Neuronal stem cell (in vitro differentiated cells): ENCODE measurements at regions not wholly inside any gene's neighbourhood (a gene's known extent, or its start where the extent isn't known, plus 50 kb on each side); places are given as distances from the start of the nearest gene placed in this dataset.

Experiments
- DNase-seq: peaks from one replicate; pipeline ENCODE4 v3.0.0-alpha.2; 2013; ENCODE audit warnings: low spot score
- H2AFZ ChIP-seq: one replicate; pipeline ENCODE4 v1.6.1; 2013; ENCODE audit warnings: mild to moderate bottlenecking, low read length, inconsistent platforms
- H2AK5ac ChIP-seq: 2 replicates; pipeline ENCODE4 v1.6.1; 2013; ENCODE audit warnings: low read depth, mild to moderate bottlenecking, inconsistent platforms, low read length, moderate library complexity, mixed read lengths
- H2BK120ac ChIP-seq: 2 replicates; pipeline ENCODE4 v1.6.1; 2013; ENCODE audit warnings: low read depth, mild to moderate bottlenecking, inconsistent platforms, low read length, moderate library complexity, mixed read lengths
- H2BK12ac ChIP-seq: one replicate; pipeline ENCODE4 v1.6.1; 2013; ENCODE audit warnings: low read length, inconsistent platforms
- H2BK15ac ChIP-seq: 2 replicates; pipeline ENCODE4 v1.6.1; 2013; ENCODE audit warnings: mild to moderate bottlenecking, low read length, inconsistent platforms, mixed read lengths
- H2BK5ac ChIP-seq: one replicate; pipeline ENCODE4 v1.6.1; 2013; ENCODE audit warnings: inconsistent platforms, mild to moderate bottlenecking, low read length, moderate library complexity
- H3K14ac ChIP-seq: one replicate; pipeline ENCODE4 v1.6.1; 2013; ENCODE audit warnings: low read length, inconsistent platforms
- H3K18ac ChIP-seq: 2 replicates; pipeline ENCODE4 v1.6.1; 2013; ENCODE audit warnings: low read length, inconsistent platforms
- H3K23ac ChIP-seq: 2 replicates; pipeline ENCODE4 v1.6.1; 2013; ENCODE audit warnings: low read depth, mild to moderate bottlenecking, mixed read lengths, low read length, inconsistent platforms; ENCODE audit not compliant: poor library complexity
- H3K27ac ChIP-seq: replicated peaks from 3 replicates; pipeline ENCODE4 v1.5.1; 2013; ENCODE audit warnings: low read length, inconsistent platforms
- H3K27me3 ChIP-seq, 3 experiments: 2 replicates each; pipeline ENCODE4 v1.6.1; 2013; ENCODE audit warnings: low read length in 3 of 3, mild to moderate bottlenecking in 2 of 3, inconsistent platforms in 1 of 3, low read depth in 1 of 3, mixed read lengths in 1 of 3, moderate library complexity in 1 of 3; ENCODE audit not compliant: control insufficient read depth in 3 of 3, insufficient read depth in 3 of 3
- H3K36me3 ChIP-seq, 2 donors: replicated peaks in 1 of 2; 2 replicates each; pipeline ENCODE4 v1.6.1; 2013; ENCODE audit warnings: low read length in 2 of 2; ENCODE audit not compliant: control insufficient read depth in 2 of 2, insufficient read depth in 2 of 2
- H3K4ac ChIP-seq: 2 replicates; pipeline ENCODE4 v1.6.1; 2013; ENCODE audit warnings: inconsistent platforms, mild to moderate bottlenecking, low read length, moderate library complexity
- H3K4me1 ChIP-seq, 2 donors: 1 replicate in 1 of 2; 2 replicates in 1 of 2; pipeline ENCODE4 v1.6.1; 2013; ENCODE audit warnings: low read length in 2 of 2, low read depth in 1 of 2; ENCODE audit not compliant: control insufficient read depth in 2 of 2, insufficient read depth in 1 of 2
- H3K4me2 ChIP-seq: one replicate; pipeline ENCODE4 v1.6.1; 2013; ENCODE audit warnings: mild to moderate bottlenecking, low read length, inconsistent platforms; ENCODE audit not compliant: insufficient read depth, poor library complexity, severe bottlenecking
- H3K4me3 ChIP-seq, 2 donors: 2 replicates each; pipeline ENCODE4 v1.5.1; 2013; ENCODE audit warnings: low read length in 2 of 2, mild to moderate bottlenecking in 2 of 2, inconsistent platforms in 1 of 2, moderate library complexity in 1 of 2
- H3K79me1 ChIP-seq: one replicate; pipeline ENCODE4 v1.6.1; 2013; ENCODE audit warnings: low read depth, mild to moderate bottlenecking, inconsistent platforms, low read length, moderate library complexity
- H3K9ac ChIP-seq: one replicate; pipeline ENCODE4 v1.6.1; 2013; ENCODE audit warnings: mild to moderate bottlenecking, low read depth, low read length, inconsistent platforms; ENCODE audit not compliant: poor library complexity
- H3K9me3 ChIP-seq, 2 donors: replicated peaks in 1 of 2; 2 replicates each; pipeline versions ENCODE3 to v1.6.1; 2013; ENCODE audit warnings: low read length in 2 of 2, mild to moderate bottlenecking in 2 of 2, inconsistent platforms in 1 of 2, low read depth in 1 of 2, mixed read lengths in 1 of 2, moderate library complexity in 1 of 2; ENCODE audit not compliant: control insufficient read depth in 2 of 2, insufficient read depth in 1 of 2
- H4K8ac ChIP-seq: one replicate; pipeline ENCODE4 v1.6.1; 2013; ENCODE audit warnings: low read depth, mild to moderate bottlenecking, inconsistent platforms, low read length, moderate library complexity
- H4K91ac ChIP-seq: one replicate; pipeline ENCODE4 v1.6.1; 2013; ENCODE audit warnings: low read length, low read depth, mild to moderate bottlenecking, inconsistent platforms; ENCODE audit not compliant: poor library complexity
- WGBS, 2 donors: extraction: QIAGEN DNeasy Blood & Tissue Kit; methylation state at CpG; one replicate each; pipeline ENCODE4 v1.1.7; 2013; ENCODE audit warnings: missing lambda C conversion rate in 2 of 2, mixed read lengths in 1 of 2; ENCODE audit not compliant: insufficient read length in 2 of 2, insufficient replicate concordance in 1 of 2; ENCODE audit errors: extremely low coverage in 2 of 2; 5-methylcytosine and 5-hydroxymethylcytosine counted together

DNA sequence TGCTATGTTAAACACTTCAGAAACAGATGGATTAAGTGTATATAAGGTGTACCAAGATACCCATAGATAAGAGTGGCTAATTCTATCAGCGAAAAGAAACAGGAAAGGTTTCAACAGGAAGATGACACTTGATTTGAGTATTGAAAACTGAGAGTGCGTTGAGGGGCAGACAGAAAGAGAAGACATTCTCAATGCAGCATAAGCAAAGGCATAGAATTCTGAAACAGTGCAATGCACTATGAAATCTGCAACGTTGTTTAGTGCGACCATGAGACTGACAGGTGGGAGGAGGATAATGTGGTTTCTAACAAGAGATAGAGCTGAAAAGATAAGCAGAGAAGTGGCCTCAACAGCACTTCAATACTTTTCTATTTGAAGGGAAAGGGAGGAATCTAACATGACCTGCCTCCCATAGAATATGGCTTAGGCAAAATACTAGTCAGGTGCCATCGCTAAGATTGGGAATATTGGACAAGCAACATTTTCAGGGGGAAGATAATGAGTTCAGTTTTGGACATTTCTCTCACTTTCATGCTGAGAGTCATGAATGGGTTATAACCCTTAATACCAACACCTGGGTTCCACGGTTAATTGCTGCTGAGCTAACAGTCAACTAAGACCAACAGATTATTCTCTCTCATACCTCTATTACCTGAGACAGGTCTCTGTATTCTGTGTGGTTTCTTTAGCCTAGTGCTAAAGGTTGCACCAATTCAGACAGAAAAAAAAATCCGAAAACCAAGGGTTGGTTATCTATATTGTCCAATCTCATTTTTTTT, 312.9 kb upstream of the ARID1B start:
- peaks cover 0 to 2% of the 10 kb centered on the region in 2 donors for H3K4me1 ChIP-seq
- no CpG with 5 or more reads among the region's 7 CpGs for WGBS, 2 donors

DNA sequence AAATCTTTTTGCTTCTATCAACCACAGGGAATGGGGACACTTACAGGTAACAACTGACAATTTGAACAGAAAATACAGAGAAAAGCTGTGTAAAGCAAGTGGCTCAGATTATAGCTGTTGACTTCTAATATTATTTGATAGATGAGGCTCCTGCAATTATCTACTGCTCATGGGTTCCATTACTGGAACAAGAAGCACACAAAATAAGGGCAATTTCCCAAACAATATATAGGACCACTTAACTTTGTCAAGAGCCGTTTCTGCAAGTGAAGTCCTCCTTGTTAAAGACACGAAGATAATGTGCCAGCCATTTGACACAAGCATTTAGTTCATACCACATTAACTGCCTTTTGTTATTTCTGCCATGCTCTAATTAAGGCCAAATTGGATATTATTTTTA, 315.5 kb upstream of the ARID1B start:
- no CpG with 5 or more reads among the region's 2 CpGs for WGBS, 2 donors
- Histone ChIP-seq H2AK5ac (no peak overlapping the region), H3K18ac (no peak overlapping the region)

More for the DNA sequence above, 312.9 kb upstream of the ARID1B start:
- no peak overlapping the region for H3K4ac ChIP-seq
- no peak overlapping the region for H3K9ac ChIP-seq
- no peaks in the 10 kb centered on the region for H3K9me3 ChIP-seq
- H2AFZ ChIP-seq: no peak overlapping the region
- H3K27ac ChIP-seq: no peak overlapping the region
- no peak overlapping the region for H2BK120ac ChIP-seq
- H3K4me2 ChIP-seq: no peak overlapping the region
- no peak overlapping the region for H3K23ac ChIP-seq
- H3K79me1 ChIP-seq: no peaks in the 10 kb centered on the region
- no peak overlapping the region for H2BK12ac ChIP-seq
- no peak overlapping the region for H4K8ac ChIP-seq
- no peak overlapping the region for H2BK15ac ChIP-seq
- no peak overlapping the region for H2AK5ac ChIP-seq
- no peak overlapping the region for H3K4me3 ChIP-seq
- no peak for DNase-seq
- H3K18ac ChIP-seq: no peak overlapping the region
- H3K14ac ChIP-seq: no peak overlapping the region
- no peaks in the 10 kb centered on the region for H3K36me3 ChIP-seq
- H2BK5ac ChIP-seq: no peak overlapping the region
- no peaks in the 10 kb centered on the region for H3K27me3 ChIP-seq
- H4K91ac ChIP-seq: no peak overlapping the region

DNA sequence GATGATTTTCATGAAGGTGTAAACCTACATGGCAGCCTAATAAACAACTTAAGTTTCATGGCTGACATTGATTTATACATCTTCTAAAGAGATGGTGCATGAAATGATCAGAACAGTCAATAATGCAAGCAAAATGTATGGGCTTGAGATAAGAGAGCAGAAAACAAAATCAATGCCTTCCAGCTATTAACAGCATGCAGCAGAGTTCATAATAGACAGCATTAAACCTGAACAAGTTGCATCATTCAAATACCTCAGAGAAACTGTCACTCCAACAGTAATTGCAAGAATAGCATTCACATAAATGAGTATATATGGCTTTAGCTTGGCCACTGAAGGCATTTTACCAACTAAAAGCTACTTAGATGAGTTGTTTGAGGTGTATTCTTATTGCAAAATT, 319.6 kb upstream of the ARID1B start:
- no peak overlapping the region for H3K27ac ChIP-seq
- H3K23ac ChIP-seq: no peak overlapping the region
- H3K9me3 ChIP-seq: no peaks in the 10 kb centered on the region

More for the DNA sequence above, 315.5 kb upstream of the ARID1B start:
- Histone ChIP-seq H3K79me1 (no peaks in the 10 kb centered on the region), H3K23ac (no peak overlapping the region), H2BK120ac (no peak overlapping the region), H3K9me3 (no peaks in the 10 kb centered on the region), H3K4me3 (no peak overlapping the region), H3K4me1 (peaks cover 0 to 3% of the 10 kb centered on the region in 2 donors), H2AFZ (no peak overlapping the region), H3K27ac (no peak overlapping the region), H3K36me3 (no peaks in the 10 kb centered on the region), H3K9ac (no peak overlapping the region), H3K27me3 (no peaks in the 10 kb centered on the region), H3K14ac (no peak overlapping the region), H3K4me2 (no peak overlapping the region), H3K4ac (no peak overlapping the region), H4K8ac (no peak overlapping the region), H2BK12ac (no peak overlapping the region), H2BK15ac (no peak overlapping the region), H2BK5ac (no peak overlapping the region), H4K91ac (no peak overlapping the region)
- DNase-seq: no peak

GRCh38 chr6:156455847-156456246, 321.3 kb upstream of the ARID1B start:
- no peak overlapping the region for H3K4me2 ChIP-seq
- no peak overlapping the region for H4K91ac ChIP-seq
- no peak overlapping the region for H2BK5ac ChIP-seq
- no peak overlapping the region for H4K8ac ChIP-seq
- DNase-seq: no peak
- no peak overlapping the region for H3K4me3 ChIP-seq
- WGBS, 2 donors: no CpG with 5 or more reads among the region's 4 CpGs
- H2AK5ac ChIP-seq: no peak overlapping the region
- no peaks in the 10 kb centered on the region for H3K27me3 ChIP-seq
- no peak overlapping the region for H3K14ac ChIP-seq
- no peaks in the 10 kb centered on the region for H3K79me1 ChIP-seq
- no peak overlapping the region for H3K27ac ChIP-seq
- H2AFZ ChIP-seq: no peak overlapping the region
- no peak overlapping the region for H3K23ac ChIP-seq
- H3K9me3 ChIP-seq: no peaks in the 10 kb centered on the region
- H2BK12ac ChIP-seq: no peak overlapping the region
- no peak overlapping the region for H2BK15ac ChIP-seq
- no peaks in the 10 kb centered on the region for H3K36me3 ChIP-seq
- H2BK120ac ChIP-seq: no peak overlapping the region
- no peak overlapping the region for H3K9ac ChIP-seq
- H3K4ac ChIP-seq: no peak overlapping the region
- H3K4me1 ChIP-seq: peaks cover 0 to 3% of the 10 kb centered on the region in 2 donors
- no peak overlapping the region for H3K18ac ChIP-seq

More for the DNA sequence above, 319.6 kb upstream of the ARID1B start:
- no peak overlapping the region for H2BK5ac ChIP-seq
- no peak overlapping the region for H4K8ac ChIP-seq
- no peak overlapping the region for H2BK15ac ChIP-seq
- no peaks in the 10 kb centered on the region for H3K27me3 ChIP-seq
- H2BK120ac ChIP-seq: no peak overlapping the region
- H3K14ac ChIP-seq: no peak overlapping the region
- no peaks in the 10 kb centered on the region for H3K36me3 ChIP-seq
- H4K91ac ChIP-seq: no peak overlapping the region
- no peak overlapping the region for H3K4me3 ChIP-seq
- H2BK12ac ChIP-seq: no peak overlapping the region
- H2AFZ ChIP-seq: no peak overlapping the region
- H3K4me1 ChIP-seq: peaks cover 0 to 3% of the 10 kb centered on the region in 2 donors
- H3K4ac ChIP-seq: no peak overlapping the region
- no peak overlapping the region for H3K4me2 ChIP-seq
- H2AK5ac ChIP-seq: no peak overlapping the region
- no peak overlapping the region for H3K9ac ChIP-seq
- no peaks in the 10 kb centered on the region for H3K79me1 ChIP-seq
- DNase-seq: no peak
- H3K18ac ChIP-seq: no peak overlapping the region
